Hematopoietic multipotent progenitor cell treated with erythropoietin and hydrocortisone succinate and interleukin-3 and kit ligand, for 4 days (in vitro differentiated cells): ENCODE measurements at regions not wholly inside any gene's neighbourhood (a gene's known extent, or its start where the extent isn't known, plus 50 kb on each side); places are given as distances from the start of the nearest gene placed in this dataset.
"Not testable (repeated sequence)": the region's sequence is repeated elsewhere in the genome, so short reads cannot be mapped to it uniquely, and the experiment has no call there.

Experiments used
- DNase-seq: peaks from one replicate; pipeline ENCODE4 v3.0.0-alpha.2; 2015

GRCh38 chr4:164350716-164351115 lies 403.2 kb upstream of the SMIM31 start:
- DNase-seq = not testable (repeated sequence)

- no peak for DNase-seq
Observed at GRCh38 chr4:164357957-164358356, 396.0 kb upstream of the SMIM31 start.

GRCh38 chr4:164358400-164358799 lies 395.5 kb upstream of the SMIM31 start:
- DNase-seq = no peak

GRCh38 chr4:164359881-164360280 lies 394.1 kb upstream of the SMIM31 start:
- no peak for DNase-seq

GRCh38 chr4:164368894-164369293 lies 385.0 kb upstream of the SMIM31 start:
- DNase-seq = no peak

GRCh38 chr4:164373021-164373420 lies 380.9 kb upstream of the SMIM31 start:
- DNase-seq = no peak

GRCh38 chr4:164377277-164377676 lies 376.7 kb upstream of the SMIM31 start:
- DNase-seq = no peak

GRCh38 chr4:164378361-164378760 lies 375.6 kb upstream of the SMIM31 start:
- DNase-seq = no peak

GRCh38 chr4:164379694-164380093 lies 374.2 kb upstream of the SMIM31 start:
- no peak for DNase-seq

- DNase-seq = no peak
Observed at GRCh38 chr4:164381859-164382258, 372.1 kb upstream of the SMIM31 start.

- no peak for DNase-seq
Observed at GRCh38 chr4:164383058-164383357, 370.9 kb upstream of the SMIM31 start.

- peak; percentile 4 for DNase-seq
Observed at GRCh38 chr4:164383358-164384220, 370.3 kb upstream of the SMIM31 start.

- no peak for DNase-seq
Observed at GRCh38 chr4:164384416-164384815, 369.5 kb upstream of the SMIM31 start.

GRCh38 chr4:164396439-164396838 lies 357.5 kb upstream of the SMIM31 start:
- no peak for DNase-seq

GRCh38 chr4:164402554-164402953 lies 351.4 kb upstream of the SMIM31 start:
- no peak for DNase-seq

- no peak for DNase-seq
Observed at GRCh38 chr4:164405774-164406173, 348.2 kb upstream of the SMIM31 start.

- DNase-seq = no peak
Observed at GRCh38 chr4:164408831-164409230, 345.1 kb upstream of the SMIM31 start.

- DNase-seq = no peak
Observed at GRCh38 chr4:164410401-164410800, 343.5 kb upstream of the SMIM31 start.

GRCh38 chr4:164412246-164412645 lies 341.7 kb upstream of the SMIM31 start:
- DNase-seq = no peak

GRCh38 chr4:164413743-164414142 lies 340.2 kb upstream of the SMIM31 start:
- DNase-seq = no peak

- no peak for DNase-seq
Observed at GRCh38 chr4:164423819-164424218, 330.1 kb upstream of the SMIM31 start.

- DNase-seq = no peak
Observed at GRCh38 chr4:164424846-164425245, 329.1 kb upstream of the SMIM31 start.

GRCh38 chr4:164428561-164428960 lies 325.4 kb upstream of the SMIM31 start:
- DNase-seq = no peak

GRCh38 chr4:164438321-164438720 lies 315.6 kb upstream of the SMIM31 start:
- DNase-seq = no peak

- no peak for DNase-seq
Observed at GRCh38 chr4:164439037-164439436, 314.9 kb upstream of the SMIM31 start.
